Endometrium (tissue), 2 donors: ENCODE measurements at regions not wholly inside any gene's neighbourhood (a gene's known extent, or its start where the extent isn't known, plus 50 kb on each side); places are given as distances from the start of the nearest gene placed in this dataset.
"Not testable (repeated sequence)": the region's sequence is repeated elsewhere in the genome, so short reads cannot be mapped to it uniquely, and the experiment has no call there.

Experiments used
- FAIRE-seq: peaks from 2 replicates; lab custom pipeline; 2012; peaks lifted over from hg19 to GRCh38; lab: Jason Lieb, UNC
- donor health status: control.
- donor health status: control.

- FAIRE-seq = no peak
These were observed 60.3 kb upstream of the PTPN1 start for GRCh38 chr20:50449738-50450492.

- no peak for FAIRE-seq
These were observed 59.7 kb upstream of the PTPN1 start for GRCh38 chr20:50450493-50450826.

GRCh38 chr20:50450881-50451752 lies 59.1 kb upstream of the PTPN1 start:
- FAIRE-seq = no peak

- not testable (repeated sequence) for FAIRE-seq
These were observed 58.3 kb upstream of the PTPN1 start for GRCh38 chr20:50451792-50452425.

GRCh38 chr20:50453533-50454244 lies 56.5 kb upstream of the PTPN1 start:
- FAIRE-seq = no peak

GRCh38 chr20:50455245-50455644 lies 54.9 kb upstream of the PTPN1 start:
- FAIRE-seq = not testable (repeated sequence)

- FAIRE-seq = no peak
These were observed 54.3 kb upstream of the PTPN1 start for GRCh38 chr20:50455656-50456451.

- no peak for FAIRE-seq
These were observed 53.5 kb upstream of the PTPN1 start for GRCh38 chr20:50456452-50457324.

GRCh38 chr20:50459124-50459918 lies 50.9 kb upstream of the PTPN1 start:
- FAIRE-seq = no peak

- FAIRE-seq = no peak
These were observed 50.0 kb upstream of the PTPN1 start for GRCh38 chr20:50460115-50460607.
